ENCODE measurements at regions not wholly inside any gene's neighbourhood (a gene's known extent, or its start where the extent isn't known, plus 50 kb on each side); places are given as distances from the start of the nearest gene placed in this dataset.

- H3K4me3 ChIP-seq (ENCODE audit: low read depth, poor library complexity, severe bottlenecking), result no peak overlapping the region
- intact Hi-C loops (cut with DNase I; ENCODE audit: low total_unique reads), result no loop called here
- TF ChIP-seq CTCF (IDR thresholded peaks at IDR 0.05), result no peak
- no peak for TF ChIP-seq POLR2A (IDR thresholded peaks at IDR 0.05)
- WGBS, 2 donors, result 96% methylated on average over 3 of the region's 4 CpGs; no CpG with 5 or more reads in 1 of the 2 donors
- DNase-seq (ENCODE audit: low spot score in 2 of 2), result no peak
These were observed 160.3 kb downstream of the PCTP start for GRCh38 chr17:55911186-55911585.

- H3K4me3 ChIP-seq (ENCODE audit: low read depth, poor library complexity, severe bottlenecking), result no peak overlapping the region
- WGBS, 2 donors, result 95 to 98% methylated on average over 1 of the region's 1 CpG
- no peak for DNase-seq (ENCODE audit: low spot score in 2 of 2)
- TF ChIP-seq POLR2A (IDR thresholded peaks at IDR 0.05) (no peak), CTCF (IDR thresholded peaks at IDR 0.05) (no peak)
- intact Hi-C loops (cut with DNase I; ENCODE audit: low total_unique reads), result no loop called here
These were observed 174.6 kb downstream of the PCTP start for GRCh38 chr17:55925440-55925839.

- DNase-seq (ENCODE audit: low spot score in 2 of 2), result no peak
- WGBS, 2 donors, result 46 to 48% methylated on average over 4 of the region's 4 CpGs
- intact Hi-C loops (cut with DNase I; ENCODE audit: low total_unique reads), result no loop called here
- H3K4me3 ChIP-seq (ENCODE audit: low read depth, poor library complexity, severe bottlenecking), result no peak overlapping the region
- no peak for TF ChIP-seq CTCF (IDR thresholded peaks at IDR 0.05)
- no peak for TF ChIP-seq POLR2A (IDR thresholded peaks at IDR 0.05)
These were observed 175.6 kb downstream of the PCTP start for GRCh38 chr17:55926276-55926990.

GRCh38 chr17:55930291-55930809 lies 179.5 kb downstream of the PCTP start:
- intact Hi-C loops (cut with DNase I; ENCODE audit: low total_unique reads), result no loop called here

GRCh38 chr17:55931446-55931845 lies 180.6 kb downstream of the PCTP start:
- intact Hi-C loops (cut with DNase I; ENCODE audit: low total_unique reads), result no loop called here
- WGBS, 2 donors, result 73 to 87% methylated on average over 1 of the region's 1 CpG

More at GRCh38 chr17:55930291-55930809, 179.5 kb downstream of the PCTP start:
- DNase-seq (ENCODE audit: low spot score in 2 of 2), result no peak
- TF ChIP-seq CTCF (IDR thresholded peaks at IDR 0.05) (no peak), POLR2A (IDR thresholded peaks at IDR 0.05) (no peak)
- no peak overlapping the region for H3K4me3 ChIP-seq (ENCODE audit: low read depth, poor library complexity, severe bottlenecking)
- WGBS, 2 donors, result 88% methylated on average over 1 of the region's 1 CpG

More at GRCh38 chr17:55931446-55931845, 180.6 kb downstream of the PCTP start:
- TF ChIP-seq POLR2A (IDR thresholded peaks at IDR 0.05) (no peak), CTCF (IDR thresholded peaks at IDR 0.05) (no peak)
- no peak overlapping the region for H3K4me3 ChIP-seq (ENCODE audit: low read depth, poor library complexity, severe bottlenecking)
- DNase-seq (ENCODE audit: low spot score in 2 of 2), result no peak

All from lower leg skin (tissue), 4 donors.